Amniotic epithelial cell (primary cell): ENCODE measurements at regions not wholly inside any gene's neighbourhood (a gene's known extent, or its start where the extent isn't known, plus 50 kb on each side); places are given as distances from the start of the nearest gene placed in this dataset.

Experiments used
- DNase-seq: peaks from one replicate; pipeline ENCODE4 v3.0.0-alpha.2; 2010; ENCODE audit warnings: low read depth

DNA sequence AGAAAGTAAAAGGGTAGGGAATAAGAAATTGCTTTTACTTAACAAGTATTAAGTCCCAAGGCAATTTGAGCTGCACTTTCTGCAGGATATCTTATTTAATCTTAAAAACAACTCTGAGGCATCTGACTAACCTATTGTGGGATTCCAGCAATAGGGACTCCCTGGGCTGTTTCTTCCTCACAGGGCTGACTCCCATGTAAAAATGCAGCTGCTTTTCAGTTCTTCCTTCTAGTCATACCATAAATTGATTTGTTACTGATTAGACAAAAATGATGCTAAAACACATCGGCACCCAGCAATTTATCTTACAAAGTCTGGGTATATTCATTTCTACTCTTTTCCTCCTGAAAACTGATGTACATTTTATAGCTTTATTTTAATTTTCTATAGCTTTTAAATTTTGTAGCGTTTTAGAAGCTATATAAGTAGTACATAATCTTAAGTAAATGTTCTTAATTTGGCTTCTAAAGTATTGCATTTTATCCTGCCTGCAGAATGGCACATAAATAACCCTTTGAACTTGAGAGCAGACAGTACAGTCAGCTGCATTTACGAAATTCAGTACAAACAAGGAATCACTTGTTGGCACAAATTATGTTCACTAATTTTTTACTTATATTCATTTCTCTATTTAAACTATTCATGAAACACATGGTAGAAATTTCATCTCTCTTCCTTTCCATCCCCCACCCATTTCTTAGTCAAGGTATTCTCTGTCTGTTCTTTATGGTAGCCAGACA lies 102.4 kb upstream of the FRY start:
- peak; percentile 55 for DNase-seq

GRCh38 chr13:31930490-31930889 lies 101.1 kb upstream of the FRY start:
- no peak for DNase-seq

- peak; percentile 29 for DNase-seq
These were observed 100.6 kb upstream of the FRY start for GRCh38 chr13:31930901-31931522.

DNA sequence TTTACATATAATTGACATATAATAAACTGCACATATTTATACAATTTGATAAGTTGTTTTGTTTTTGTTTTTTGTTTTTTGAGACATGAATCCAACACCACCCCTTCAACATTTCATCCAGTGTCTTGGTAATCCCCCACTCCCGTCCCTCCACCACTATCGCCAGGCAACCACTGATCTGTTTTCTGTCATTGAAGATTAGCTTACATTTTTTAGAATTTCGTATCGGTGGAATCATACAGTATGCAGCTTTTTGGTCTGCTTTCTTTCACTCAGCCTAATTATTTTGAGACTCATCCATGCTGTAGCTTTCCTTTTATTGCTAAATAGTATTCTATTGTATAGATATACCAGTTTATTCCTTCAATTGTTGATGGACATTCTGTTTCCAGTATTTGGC lies 94.1 kb upstream of the FRY start:
- no peak for DNase-seq

DNA sequence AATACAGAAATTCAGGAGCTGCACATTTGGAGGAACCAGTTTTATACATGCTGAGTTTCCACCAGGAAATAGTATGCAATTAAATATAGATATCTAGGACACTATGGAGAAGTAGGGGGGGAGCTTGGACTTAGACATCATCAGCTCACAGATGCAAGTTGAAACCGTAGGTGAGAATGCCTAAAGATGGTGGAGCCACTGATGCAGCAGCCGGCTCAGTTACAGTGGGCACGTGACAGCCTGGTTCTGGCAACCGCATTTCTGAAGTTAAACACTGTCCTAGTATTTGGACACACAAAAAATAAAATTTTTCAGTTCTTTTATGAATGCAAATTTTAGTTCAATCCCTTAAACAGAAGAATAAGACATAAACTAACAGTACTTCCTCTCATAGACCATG lies 91.5 kb upstream of the FRY start:
- no peak for DNase-seq

- no peak for DNase-seq
These were observed 88.0 kb upstream of the FRY start for GRCh38 chr13:31943591-31943990.

GRCh38 chr13:31944262-31945160 lies 87.1 kb upstream of the FRY start:
- no peak for DNase-seq

GRCh38 chr13:31945202-31945961 lies 86.2 kb upstream of the FRY start:
- peak; percentile 91 for DNase-seq

- peak; percentile 66 for DNase-seq
These were observed 85.3 kb upstream of the FRY start for GRCh38 chr13:31946091-31946770.

- no peak for DNase-seq
These were observed 84.5 kb upstream of the FRY start for GRCh38 chr13:31947105-31947504.

- DNase-seq, result no peak
These were observed 84.1 kb upstream of the FRY start for GRCh38 chr13:31947506-31947905.

DNA sequence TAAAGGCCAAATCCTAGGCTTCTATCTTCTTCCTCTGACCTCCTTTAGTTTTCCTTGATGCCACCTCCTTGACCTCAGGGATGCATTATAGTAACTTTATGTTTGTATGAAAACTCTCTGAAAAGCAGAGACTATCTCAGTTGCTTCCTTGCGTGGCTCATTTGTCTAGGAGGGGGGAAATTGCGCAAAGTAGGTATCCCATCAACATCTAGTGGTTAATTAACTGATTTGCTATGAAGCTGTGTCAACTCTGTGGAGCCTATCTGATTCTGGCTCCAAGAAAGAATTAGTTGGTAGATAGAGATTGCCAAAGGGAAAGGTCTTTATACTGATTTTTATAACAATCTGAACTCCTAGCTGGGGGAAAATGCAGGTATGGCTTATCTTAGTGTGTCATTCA lies 82.1 kb upstream of the FRY start:
- no peak for DNase-seq

GRCh38 chr13:31950111-31950815 lies 81.3 kb upstream of the FRY start:
- DNase-seq, result no peak

DNA sequence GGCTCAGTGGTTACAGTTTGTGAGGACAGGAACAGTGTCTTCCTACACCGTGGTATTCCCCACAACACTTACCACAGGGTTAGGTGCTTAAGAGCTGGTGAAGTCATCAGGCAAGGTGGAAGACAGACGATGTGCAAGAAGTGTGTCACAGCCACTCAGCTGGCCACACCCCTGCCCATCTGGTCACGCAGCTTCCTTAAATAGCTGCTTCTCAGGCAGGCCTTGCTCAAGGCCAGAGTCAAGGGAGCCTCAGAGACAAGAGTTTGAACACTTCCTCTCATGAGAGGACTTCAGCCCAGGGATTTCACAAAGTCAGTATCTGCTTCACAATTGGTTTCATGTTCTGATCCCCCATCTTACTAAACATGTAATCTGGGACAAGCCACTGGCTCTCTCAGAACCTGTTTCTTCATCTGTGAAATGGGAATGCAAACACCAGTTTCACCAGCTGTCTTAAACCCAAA lies 80.3 kb upstream of the FRY start:
- no peak for DNase-seq

GRCh38 chr13:31952641-31953380 lies 78.8 kb upstream of the FRY start:
- DNase-seq, result no peak

DNA sequence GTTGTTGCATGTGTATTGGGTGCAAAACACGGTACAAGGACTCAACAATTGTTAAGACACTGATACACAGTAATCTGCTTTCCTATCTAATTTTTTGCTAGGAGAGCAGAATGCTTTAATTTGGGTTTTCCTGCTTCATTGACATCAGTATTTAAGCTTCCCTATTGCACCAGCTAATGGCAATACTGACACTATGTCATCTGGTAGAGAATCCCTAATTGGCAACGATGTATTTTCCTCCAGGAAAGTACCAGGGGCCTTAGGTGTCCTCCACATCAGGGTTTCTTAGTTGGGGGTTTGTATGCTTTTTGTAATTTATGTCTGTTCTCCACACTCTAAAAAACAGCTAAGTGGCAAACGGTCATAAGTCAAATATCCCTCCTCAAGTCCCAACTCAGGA lies 76.5 kb upstream of the FRY start:
- no peak for DNase-seq

DNA sequence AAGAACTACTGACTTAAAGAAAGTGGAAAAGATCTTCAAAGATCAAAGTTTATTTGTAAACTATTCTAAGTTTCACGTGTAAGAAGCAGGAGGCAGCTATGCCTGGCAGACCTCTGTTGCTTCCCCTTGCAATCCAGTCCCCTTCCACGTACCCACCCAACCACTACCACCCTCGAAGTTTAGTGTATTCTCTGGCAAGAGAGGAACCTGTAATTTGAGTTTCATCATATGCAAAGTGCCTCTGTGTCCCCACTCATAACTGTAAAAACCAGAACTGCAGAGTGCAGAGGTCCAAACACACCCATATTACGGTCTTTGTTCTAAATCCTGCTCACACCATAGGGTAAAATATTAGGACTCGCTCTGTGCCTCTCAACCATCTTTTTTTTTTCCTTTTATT lies 75.8 kb upstream of the FRY start:
- DNase-seq, result no peak

DNA sequence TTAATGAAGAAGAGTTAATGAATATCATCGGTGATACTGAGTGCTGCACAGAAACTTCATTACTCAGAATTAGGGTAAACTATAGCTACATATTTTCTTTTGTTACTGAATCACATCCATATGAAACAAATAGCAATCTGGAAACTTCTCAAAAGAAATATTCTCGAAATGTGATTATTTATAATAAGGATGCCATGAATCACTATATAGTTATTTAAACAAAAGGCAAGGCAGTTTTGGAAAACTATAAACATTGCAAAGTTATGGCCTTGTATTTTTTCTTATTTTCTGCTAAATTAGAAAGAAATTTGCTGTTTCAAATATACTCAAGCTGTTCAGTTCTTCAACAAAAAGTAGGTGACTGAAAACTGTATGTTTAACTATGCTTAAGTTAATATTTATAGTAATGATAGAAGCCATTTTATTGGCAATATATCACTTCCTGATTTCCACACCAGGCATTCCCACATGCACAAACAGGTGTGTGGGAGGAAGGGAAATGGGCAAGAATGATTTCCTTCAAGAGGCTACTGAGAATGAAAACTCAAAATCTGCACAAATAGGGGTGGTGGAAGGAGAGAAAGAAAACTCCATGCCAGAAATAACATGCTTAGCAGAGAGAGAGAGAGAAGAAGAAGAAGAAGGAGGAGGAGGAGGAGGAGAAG lies 74.5 kb upstream of the FRY start:
- DNase-seq, result no peak

DNA sequence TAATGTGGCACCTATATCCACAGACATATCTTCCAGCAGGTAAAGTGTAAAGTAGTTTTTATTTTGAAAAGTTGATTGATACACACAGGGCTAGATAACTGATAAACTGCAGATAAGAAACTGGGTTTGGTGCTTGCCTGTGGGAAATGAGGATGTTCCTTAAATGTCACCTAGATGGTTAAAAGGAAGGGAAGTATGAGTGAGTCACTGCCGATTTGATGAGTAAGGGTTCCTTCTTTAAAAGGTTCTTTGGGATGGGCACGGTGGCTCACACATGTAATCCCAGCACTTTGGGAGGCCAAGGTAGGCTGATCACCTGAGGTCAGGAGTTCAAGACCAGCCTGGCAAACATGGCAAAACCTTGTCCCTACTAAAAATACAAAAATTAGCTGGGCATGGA lies 73.8 kb upstream of the FRY start:
- DNase-seq, result no peak
